Smooth muscle cell (in vitro differentiated cells): ENCODE measurements at regions not wholly inside any gene's neighbourhood (a gene's known extent, or its start where the extent isn't known, plus 50 kb on each side); places are given as distances from the start of the nearest gene placed in this dataset.
"Not testable (repeated sequence)": the region's sequence is repeated elsewhere in the genome, so short reads cannot be mapped to it uniquely, and the experiment has no call there.

Experiments used
- DNase-seq: peaks from one replicate; lab custom pipeline; 2025; ENCODE audit not compliant: unreplicated experiment; lab: John Stamatoyannopoulos, UW
- H2AFZ ChIP-seq: fragments of 200-600 bp; sonication (generic); 2 replicates; pipeline ENCODE4 v1.6.0; 2016; ENCODE audit warnings: antibody characterized with exemption, low read depth, mild to moderate bottlenecking
- H3F3A ChIP-seq: fragments of 200-600 bp; sonication (generic); 2 replicates; pipeline ENCODE4 v1.6.0; 2017; ENCODE audit warnings: antibody characterized with exemption, low read depth
- H3K27ac ChIP-seq: fragments of 200-600 bp; sonication (generic); 2 replicates; pipeline ENCODE4 v1.5.1; 2016; ENCODE audit warnings: low read depth, mild to moderate bottlenecking
- H3K27me3 ChIP-seq: fragments of 200-600 bp; sonication (generic); 2 replicates; pipeline ENCODE4 v1.6.1; 2016; ENCODE audit warnings: low read depth, mild to moderate bottlenecking
- H3K36me3 ChIP-seq: fragments of 200-600 bp; sonication (generic); 2 replicates; pipeline ENCODE4 v1.5.1; 2016; ENCODE audit warnings: low read depth
- H3K4me1 ChIP-seq: fragments of 200-600 bp; sonication (generic); 2 replicates; pipeline ENCODE4 v1.5.1; 2016; ENCODE audit warnings: low read depth
- H3K4me2 ChIP-seq: fragments of 200-600 bp; sonication (generic); 2 replicates; pipeline ENCODE4 v1.6.0; 2016; ENCODE audit warnings: mild to moderate bottlenecking
- H3K4me3 ChIP-seq: fragments of 200-600 bp; sonication (generic); 2 replicates; pipeline ENCODE4 v1.5.1; 2016; ENCODE audit warnings: mild to moderate bottlenecking
- H3K79me2 ChIP-seq: fragments of 200-600 bp; sonication (generic); 2 replicates; pipeline ENCODE4 v1.6.0; 2016; ENCODE audit warnings: low read depth, mild to moderate bottlenecking
- H3K9ac ChIP-seq: fragments of 200-600 bp; sonication (generic); 2 replicates; pipeline ENCODE4 v1.6.0; 2016; ENCODE audit warnings: low read depth
- H3K9me3 ChIP-seq: fragments of 200-600 bp; sonication (generic); replicated peaks from 2 replicates; pipeline ENCODE4 v1.5.1; 2016; ENCODE audit warnings: low read depth
- H4K20me1 ChIP-seq: fragments of 200-600 bp; sonication (generic); 2 replicates; pipeline ENCODE4 v1.6.0; 2016; ENCODE audit warnings: low read depth
- WGBS: methylation state at CpG from one replicate; pipeline ENCODE4 v1.1.7; 2016; ENCODE audit warnings: low lambda C conversion rate; 5-methylcytosine and 5-hydroxymethylcytosine counted together
- TF ChIP-seq, protein P1 (sequence below): fragments of 200-600 bp; sonication (generic); IDR thresholded peaks from 2 replicates; pipeline ENCODE4 v1.5.1; 2017; ENCODE audit warnings: borderline replicate concordance, mild to moderate bottlenecking, antibody characterized with exemption; ENCODE audit not compliant: insufficient read depth, poor library complexity, severe bottlenecking

DNA sequence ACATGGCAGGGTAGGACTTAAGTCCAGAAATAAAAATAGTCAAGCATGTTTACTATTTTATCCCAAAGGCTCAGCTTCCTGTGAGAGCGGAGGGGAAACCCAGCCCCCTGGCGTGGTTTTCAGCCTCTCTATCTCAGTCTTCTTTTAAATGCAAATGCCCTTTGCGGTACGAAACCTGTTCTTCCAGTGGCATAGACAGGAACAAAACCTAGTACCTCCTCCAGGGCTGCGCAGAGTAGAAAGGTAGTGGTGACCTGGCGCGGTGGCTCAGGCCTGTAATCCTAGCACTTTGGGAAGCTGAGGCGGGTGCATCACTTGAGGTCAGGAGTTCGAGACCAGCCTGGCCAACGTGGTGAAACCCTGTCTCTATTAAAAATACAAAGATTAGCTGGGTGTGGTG lies 181.3 kb upstream of the FOXK1 start:
- Histone ChIP-seq H4K20me1 (no peaks in the 10 kb centered on the region), H3K9me3 (no peaks in the 10 kb centered on the region), H3K79me2 (no peaks in the 10 kb centered on the region), H3K27me3 (no peaks in the 10 kb centered on the region), H3K27ac (no peak overlapping the region), H3F3A (no peaks in the 10 kb centered on the region), H3K4me1 (no peaks in the 10 kb centered on the region), H3K4me2 (no peak overlapping the region), H3K4me3 (no peak overlapping the region), H3K36me3 (no peaks in the 10 kb centered on the region), H3K9ac (no peak overlapping the region), H2AFZ (no peak overlapping the region)
- WGBS, result 58% methylated on average over 10 of the region's 10 CpGs
- DNase-seq, result no peak
- TF ChIP-seq, protein P1, sequence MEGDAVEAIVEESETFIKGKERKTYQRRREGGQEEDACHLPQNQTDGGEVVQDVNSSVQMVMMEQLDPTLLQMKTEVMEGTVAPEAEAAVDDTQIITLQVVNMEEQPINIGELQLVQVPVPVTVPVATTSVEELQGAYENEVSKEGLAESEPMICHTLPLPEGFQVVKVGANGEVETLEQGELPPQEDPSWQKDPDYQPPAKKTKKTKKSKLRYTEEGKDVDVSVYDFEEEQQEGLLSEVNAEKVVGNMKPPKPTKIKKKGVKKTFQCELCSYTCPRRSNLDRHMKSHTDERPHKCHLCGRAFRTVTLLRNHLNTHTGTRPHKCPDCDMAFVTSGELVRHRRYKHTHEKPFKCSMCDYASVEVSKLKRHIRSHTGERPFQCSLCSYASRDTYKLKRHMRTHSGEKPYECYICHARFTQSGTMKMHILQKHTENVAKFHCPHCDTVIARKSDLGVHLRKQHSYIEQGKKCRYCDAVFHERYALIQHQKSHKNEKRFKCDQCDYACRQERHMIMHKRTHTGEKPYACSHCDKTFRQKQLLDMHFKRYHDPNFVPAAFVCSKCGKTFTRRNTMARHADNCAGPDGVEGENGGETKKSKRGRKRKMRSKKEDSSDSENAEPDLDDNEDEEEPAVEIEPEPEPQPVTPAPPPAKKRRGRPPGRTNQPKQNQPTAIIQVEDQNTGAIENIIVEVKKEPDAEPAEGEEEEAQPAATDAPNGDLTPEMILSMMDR, result no peak

DNA sequence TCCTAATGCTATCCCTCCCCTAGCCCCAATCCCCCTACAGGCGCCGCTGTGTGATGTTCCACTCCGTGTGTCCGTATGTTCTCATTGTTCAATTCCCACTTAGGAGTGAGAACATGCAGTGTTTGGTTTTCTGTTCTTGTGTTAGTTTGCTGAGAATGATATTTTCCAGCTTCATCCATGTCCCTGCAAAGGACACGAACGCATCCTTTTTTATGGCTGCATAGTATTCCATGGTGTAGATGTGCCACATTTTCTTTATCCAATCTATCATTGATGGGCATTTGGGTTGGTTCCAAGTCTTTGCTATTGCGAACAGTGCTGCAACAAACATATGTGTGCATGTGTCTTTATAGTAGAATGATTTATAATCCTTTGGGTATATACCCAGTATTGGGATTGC lies 174.2 kb upstream of the FOXK1 start:
- not testable (repeated sequence) for H3K9ac ChIP-seq, H3K4me2 ChIP-seq, H3K27me3 ChIP-seq, H3K79me2 ChIP-seq, H3K4me1 ChIP-seq, H3K4me3 ChIP-seq, H3K9me3 ChIP-seq, DNase-seq, H3F3A ChIP-seq, H3K36me3 ChIP-seq, H4K20me1 ChIP-seq, H3K27ac ChIP-seq, H2AFZ ChIP-seq
- WGBS, result 82% methylated on average over 7 of the region's 7 CpGs

DNA sequence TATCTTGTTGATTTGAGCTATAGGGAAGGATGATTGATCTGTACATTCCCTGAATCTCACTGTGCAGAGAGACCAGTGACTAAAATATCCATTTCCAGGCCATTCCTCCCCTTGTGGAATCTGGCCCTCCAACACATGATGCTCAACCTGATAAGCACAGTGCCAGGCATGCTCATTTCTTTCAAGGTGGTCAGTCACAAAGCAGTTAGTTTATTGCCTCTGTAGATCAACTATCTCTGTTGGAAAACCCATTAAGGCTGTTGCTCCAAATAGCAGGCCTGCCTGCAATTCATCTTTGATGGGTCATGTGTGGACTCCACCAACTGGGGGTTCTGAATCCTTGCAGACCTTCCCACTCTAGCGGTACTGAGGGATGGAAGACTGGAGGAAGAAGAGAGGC lies 168.6 kb upstream of the FOXK1 start:
- WGBS, result 93% methylated on average over 1 of the region's 1 CpG
- Histone ChIP-seq H3K27me3 (no peaks in the 10 kb centered on the region), H3K27ac (no peak overlapping the region), H3K9me3 (no peaks in the 10 kb centered on the region), H3K79me2 (no peaks in the 10 kb centered on the region), H2AFZ (no peak overlapping the region), H3K36me3 (no peaks in the 10 kb centered on the region), H3K4me2 (no peak overlapping the region), H3K4me1 (no peaks in the 10 kb centered on the region), H3F3A (no peaks in the 10 kb centered on the region), H4K20me1 (no peaks in the 10 kb centered on the region), H3K4me3 (no peak overlapping the region), H3K9ac (no peak overlapping the region)
- DNase-seq, result no peak
- TF ChIP-seq, protein P1, result no peak

GRCh38 chr7:4519819-4520520 lies 162.1 kb upstream of the FOXK1 start:
- Histone ChIP-seq H4K20me1 (no peaks in the 10 kb centered on the region), H3K79me2 (no peaks in the 10 kb centered on the region), H3K4me1 (no peaks in the 10 kb centered on the region), H3K4me2 (no peak overlapping the region), H3K9me3 (no peaks in the 10 kb centered on the region), H3K27me3 (no peaks in the 10 kb centered on the region), H3K9ac (no peak overlapping the region), H3F3A (no peaks in the 10 kb centered on the region), H3K27ac (no peak overlapping the region), H3K36me3 (no peaks in the 10 kb centered on the region), H3K4me3 (no peak overlapping the region), H2AFZ (no peak overlapping the region)
- 83% methylated on average over 7 of the region's 7 CpGs for WGBS
- DNase-seq, result no peak
- TF ChIP-seq, protein P1, result no peak
